Activated naive CD4-positive, alpha-beta T cell treated with anti-CD3 and anti-CD28 coated beads, Interleukin-2, amount 50 U/mL, for 16 hours (primary cell): ENCODE measurements at regions not wholly inside any gene's neighbourhood (a gene's known extent, or its start where the extent isn't known, plus 50 kb on each side); places are given as distances from the start of the nearest gene placed in this dataset.
"Not testable (repeated sequence)": the region's sequence is repeated elsewhere in the genome, so short reads cannot be mapped to it uniquely, and the experiment has no call there.

Source experiments
- DNase-seq: peaks from one replicate; pipeline ENCODE4 v3.0.0-alpha.2; 2020

- DNase-seq = no peak
These were observed 134.4 kb upstream of the TMEM170B start for GRCh38 chr6:11403035-11403601.

- DNase-seq = not testable (repeated sequence)
These were observed 135.0 kb upstream of the TMEM170B start for GRCh38 chr6:11402581-11402980.

GRCh38 chr6:11401954-11402353 lies 135.6 kb upstream of the TMEM170B start:
- DNase-seq = not testable (repeated sequence)

- no peak for DNase-seq
These were observed 138.9 kb upstream of the TMEM170B start for GRCh38 chr6:11398451-11399326.

- no peak for DNase-seq
These were observed 139.7 kb upstream of the TMEM170B start for GRCh38 chr6:11397622-11398450.

GRCh38 chr6:11396860-11397259 lies 140.7 kb upstream of the TMEM170B start:
- DNase-seq = no peak

- no peak for DNase-seq
These were observed 143.6 kb upstream of the TMEM170B start for GRCh38 chr6:11393713-11394627.

GRCh38 chr6:11392778-11393507 lies 144.6 kb upstream of the TMEM170B start:
- DNase-seq = no peak

- DNase-seq = no peak
These were observed 145.4 kb upstream of the TMEM170B start for GRCh38 chr6:11391934-11392777.

GRCh38 chr6:11389977-11390376 lies 147.6 kb upstream of the TMEM170B start:
- DNase-seq = no peak

- DNase-seq = no peak
These were observed 148.3 kb upstream of the TMEM170B start for GRCh38 chr6:11388983-11389944.

- no peak for DNase-seq
These were observed 149.7 kb upstream of the TMEM170B start for GRCh38 chr6:11387707-11388430.

- no peak for DNase-seq
These were observed 150.8 kb upstream of the TMEM170B start for GRCh38 chr6:11386726-11387125.

DNA sequence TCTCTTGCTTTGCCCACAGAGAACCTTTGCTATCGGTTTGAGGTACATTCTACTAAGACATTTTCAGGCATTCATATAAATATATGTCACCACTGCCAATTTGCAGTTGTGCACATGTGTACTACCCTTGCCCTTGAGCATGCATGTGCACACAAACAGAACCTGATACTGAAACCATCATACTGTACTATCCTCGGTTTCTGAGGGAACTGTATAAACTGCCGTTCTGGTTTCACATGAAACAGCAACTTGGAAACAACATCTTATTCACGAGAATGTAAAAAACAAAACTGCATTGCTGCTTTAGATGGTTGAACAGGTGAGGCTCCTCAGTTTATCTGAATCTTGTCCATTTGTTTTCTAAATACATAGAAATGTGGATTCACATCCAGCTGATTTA lies 151.2 kb upstream of the TMEM170B start:
- no peak for DNase-seq

GRCh38 chr6:11384531-11385309 lies 152.3 kb upstream of the NEDD9 start:
- no peak for DNase-seq

DNA sequence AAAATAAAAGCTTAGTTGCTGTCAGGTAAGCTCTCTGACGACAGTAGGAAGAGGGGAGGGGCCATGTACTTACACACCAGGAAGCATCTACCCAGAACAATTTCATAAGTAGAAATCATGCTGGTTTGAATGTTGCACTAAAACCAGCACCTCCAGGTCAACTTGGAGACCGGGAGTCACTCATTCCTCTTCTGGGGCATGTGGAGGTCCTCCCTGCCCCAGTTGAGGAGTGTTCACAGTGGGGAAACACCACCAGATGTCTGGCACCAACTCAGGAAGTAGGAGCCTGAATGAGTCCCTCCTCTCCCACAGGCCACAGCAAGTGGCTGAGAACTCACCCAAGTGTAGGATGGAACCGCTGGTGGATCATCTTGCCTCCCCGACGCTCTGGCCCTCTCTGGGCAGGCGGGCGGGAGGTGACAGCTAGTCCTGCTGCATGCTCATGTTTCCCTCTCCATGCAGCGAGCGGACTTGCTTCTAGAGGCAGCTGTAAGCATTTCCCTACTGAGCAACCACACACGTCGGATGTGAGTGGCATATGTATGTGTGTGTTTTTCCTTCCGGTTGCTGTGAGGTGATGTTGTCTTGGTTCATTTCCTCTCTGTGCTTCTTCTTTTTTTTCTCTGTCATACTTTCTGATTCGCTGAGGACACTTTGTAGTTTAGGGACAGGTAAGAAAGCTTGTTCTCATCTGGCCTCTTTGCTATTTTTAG lies 149.5 kb upstream of the NEDD9 start:
- DNase-seq = peak; percentile 57
